HG03558 (cell line): ENCODE measurements at regions not wholly inside any gene's neighbourhood (a gene's known extent, or its start where the extent isn't known, plus 50 kb on each side); places are given as distances from the start of the nearest gene placed in this dataset.

Source experiments
- ATAC-seq: cut with Tn5 transposase; IDR thresholded peaks from one replicate; pipeline ENCODE4 v1.9.1; 2021; ENCODE audit warnings: moderate number of reproducible peaks; ENCODE audit not compliant: unreplicated experiment; ENCODE audit errors: extremely low read depth

- ATAC-seq = no peak
Measured at GRCh38 chr10:8575620-8576019, 521.1 kb downstream of the GATA3 start.

DNA sequence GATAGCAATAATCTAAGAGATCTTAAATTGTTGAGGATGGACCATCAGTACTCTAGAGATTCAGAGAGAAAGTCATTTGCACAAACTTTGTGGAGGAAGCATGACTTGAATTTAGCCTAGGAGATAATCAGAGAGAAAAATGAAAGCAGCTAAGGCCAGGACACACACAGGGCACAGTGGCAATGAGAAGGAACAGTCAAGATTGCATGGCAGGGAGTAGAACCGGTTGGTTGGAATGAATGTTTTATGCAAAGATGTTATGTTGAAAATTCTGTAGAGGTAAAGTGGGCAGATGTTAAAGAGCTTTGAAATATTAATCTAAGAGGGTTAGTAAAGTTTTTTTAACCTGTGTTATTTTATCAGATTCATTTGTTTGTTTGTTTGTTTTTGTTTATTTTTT lies 521.8 kb downstream of the GATA3 start:
- no peak for ATAC-seq

- no peak for ATAC-seq
Measured at GRCh38 chr10:8576911-8577310, 522.4 kb downstream of the GATA3 start.

- ATAC-seq = no peak
Measured at GRCh38 chr10:8577686-8578085, 523.2 kb downstream of the GATA3 start.

DNA sequence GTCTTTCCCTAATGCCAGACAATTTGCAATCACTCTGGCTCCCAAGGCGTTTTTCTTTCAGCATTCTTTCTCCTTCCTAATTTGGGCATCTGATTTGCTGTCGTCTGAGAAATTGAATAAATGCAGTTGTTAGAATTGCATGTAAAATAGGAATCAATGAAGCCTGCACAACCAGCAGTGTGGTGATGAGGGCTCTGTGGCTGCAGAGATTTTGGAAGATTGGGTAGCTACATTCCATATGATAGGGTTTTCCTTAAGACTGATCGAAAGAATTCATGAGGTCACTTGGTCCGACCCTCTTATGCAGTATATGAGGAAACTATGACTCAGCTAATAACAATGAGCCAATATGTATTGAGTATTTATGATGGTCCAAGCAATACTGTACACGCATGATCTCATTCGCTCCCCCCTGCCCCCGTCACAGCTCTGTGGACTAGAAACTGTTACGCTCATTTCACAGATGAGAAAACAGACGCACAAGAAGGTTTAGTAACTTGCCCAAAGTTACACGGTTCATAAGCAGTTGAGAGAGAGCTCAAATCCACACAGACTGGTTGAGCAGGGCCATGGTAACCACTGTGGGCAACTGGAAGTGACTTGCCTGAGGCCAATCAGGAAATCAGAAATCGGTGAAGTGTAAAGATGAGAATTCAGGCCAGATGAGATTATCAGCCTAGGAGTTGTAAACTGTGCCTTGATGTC lies 527.2 kb downstream of the GATA3 start:
- ATAC-seq = no peak

GRCh38 chr10:8583096-8583495 lies 528.6 kb downstream of the GATA3 start:
- no peak for ATAC-seq

DNA sequence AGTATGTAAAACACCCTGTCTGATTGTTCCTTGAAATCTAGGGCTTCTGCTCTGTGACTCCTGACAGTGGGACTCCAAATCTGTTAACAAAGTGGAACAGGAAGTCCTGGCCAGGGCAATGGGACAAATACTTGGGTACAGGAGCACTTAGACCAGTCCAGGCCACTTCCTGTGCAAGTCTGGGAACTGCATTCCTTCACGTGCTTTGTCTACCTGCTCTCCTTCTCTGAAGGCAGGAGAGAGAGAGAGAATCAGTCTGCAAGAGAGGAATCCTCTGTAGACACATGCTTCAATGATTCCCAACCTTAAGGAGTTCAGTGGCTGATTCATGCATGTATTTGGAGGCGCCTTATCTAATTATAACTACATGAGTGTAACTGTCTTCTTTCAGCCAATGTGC lies 530.2 kb downstream of the GATA3 start:
- no peak for ATAC-seq

DNA sequence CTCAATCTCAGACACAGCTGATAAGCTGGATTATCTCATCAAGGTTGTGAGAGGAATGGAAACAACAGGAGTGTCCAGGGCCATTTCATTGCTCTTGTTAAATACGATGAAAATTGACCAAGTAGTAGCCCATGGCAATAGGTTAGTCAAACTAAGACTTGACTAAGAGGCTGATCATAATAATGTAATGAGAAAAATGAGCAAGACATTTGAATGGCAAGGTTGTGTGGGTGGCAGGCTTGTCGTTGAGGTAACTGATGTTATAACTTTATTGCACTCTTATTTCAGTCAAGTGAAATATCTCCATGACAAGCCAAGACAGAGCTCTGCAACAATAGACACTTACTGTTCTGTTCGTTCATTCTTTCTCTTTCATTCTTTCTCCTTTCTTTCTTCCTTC lies 532.0 kb downstream of the GATA3 start:
- ATAC-seq = no peak

DNA sequence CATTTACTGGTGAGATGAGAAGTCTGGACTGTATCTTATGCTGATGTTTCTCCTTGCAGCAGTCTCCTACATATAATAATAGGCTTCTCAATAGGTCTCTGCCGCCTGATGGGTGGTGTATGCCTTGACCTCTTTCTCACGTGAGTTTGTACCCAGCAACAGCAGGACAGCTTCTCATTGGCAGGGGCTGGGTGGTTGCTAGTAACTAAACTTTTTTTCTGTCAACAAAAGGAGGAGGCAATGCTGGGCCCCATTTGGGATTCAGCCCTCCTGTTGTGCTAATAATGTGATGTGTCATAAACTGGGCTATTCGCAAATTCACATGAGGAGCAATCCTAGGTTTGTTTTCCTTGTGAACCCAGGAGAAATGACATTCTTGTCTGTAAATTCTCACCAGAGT lies 533.6 kb downstream of the GATA3 start:
- ATAC-seq = no peak

GRCh38 chr10:8590518-8590917 lies 536.0 kb downstream of the GATA3 start:
- no peak for ATAC-seq

- ATAC-seq = no peak
Measured at GRCh38 chr10:8591640-8592039, 537.2 kb downstream of the GATA3 start.

GRCh38 chr10:8594176-8594575 lies 539.7 kb downstream of the GATA3 start:
- ATAC-seq = no peak

GRCh38 chr10:8594711-8595110 lies 540.2 kb downstream of the GATA3 start:
- no peak for ATAC-seq

DNA sequence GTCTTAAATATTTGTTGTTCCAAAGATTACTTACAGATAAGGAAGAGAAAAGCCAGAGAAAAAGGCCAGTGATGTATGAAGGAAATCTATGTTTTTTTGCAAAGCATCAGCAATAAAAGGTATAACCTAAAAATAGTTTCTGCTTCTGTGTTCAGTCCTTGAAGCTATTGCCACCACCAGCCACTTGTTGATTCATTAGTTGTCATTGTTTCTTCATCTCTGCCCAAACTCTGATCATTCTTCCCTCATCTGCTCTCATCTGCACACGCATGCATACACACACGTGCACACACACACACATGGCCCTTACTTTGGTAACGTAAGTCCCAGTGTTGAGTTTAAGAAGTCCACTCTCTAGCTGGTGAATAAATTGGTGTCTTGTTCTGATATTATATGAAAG lies 540.7 kb downstream of the GATA3 start:
- ATAC-seq = no peak

DNA sequence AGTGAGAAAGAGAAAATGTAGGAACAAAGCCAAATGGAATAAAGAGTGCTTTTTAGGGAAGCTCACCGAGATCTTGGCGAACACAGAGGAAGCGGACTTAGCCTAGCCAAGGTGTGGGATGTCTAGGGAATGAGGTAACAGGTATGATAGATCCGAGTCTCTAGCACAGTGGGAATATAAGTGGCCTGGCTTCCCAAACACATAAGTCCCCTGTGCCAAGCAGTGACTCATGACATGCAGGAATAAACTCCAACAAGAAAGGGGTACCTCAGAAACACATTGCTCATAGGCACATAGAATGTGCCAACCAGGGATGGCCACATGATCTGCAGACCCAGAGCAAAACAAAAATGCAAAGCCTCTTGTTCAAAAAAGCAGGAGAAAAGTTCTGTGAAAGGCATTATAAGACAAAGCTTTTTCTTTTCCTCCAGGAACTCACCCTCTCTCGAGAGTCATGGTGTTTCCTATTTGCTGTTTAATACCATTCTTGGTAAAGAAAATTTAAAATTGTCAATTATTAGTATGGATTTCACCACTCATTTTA lies 542.5 kb downstream of the GATA3 start:
- ATAC-seq = no peak

DNA sequence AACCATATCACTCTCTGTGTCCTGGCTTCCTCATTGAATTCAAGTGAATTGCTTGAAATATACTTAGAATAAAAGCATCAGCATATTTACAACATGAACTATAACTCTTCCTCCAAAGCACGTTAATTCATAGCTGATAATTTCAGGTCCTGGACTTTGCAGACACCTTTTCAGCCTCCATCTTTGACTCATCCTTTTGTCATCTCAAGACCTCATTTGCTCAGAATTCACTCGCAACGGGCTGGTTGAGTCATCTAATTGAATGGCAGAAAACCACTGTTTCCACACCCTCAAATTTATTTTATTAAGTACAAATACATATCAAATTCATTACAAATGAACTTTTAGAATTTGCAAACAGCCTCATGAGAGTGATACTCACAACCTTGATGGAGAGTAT lies 545.7 kb downstream of the GATA3 start:
- no peak for ATAC-seq

GRCh38 chr10:8602821-8603220 lies 548.3 kb downstream of the GATA3 start:
- ATAC-seq = no peak

GRCh38 chr10:8614054-8614565 lies 559.6 kb downstream of the GATA3 start:
- ATAC-seq = no peak

GRCh38 chr10:8615118-8615517 lies 560.6 kb downstream of the GATA3 start:
- no peak for ATAC-seq

GRCh38 chr10:8616166-8616565 lies 561.7 kb downstream of the GATA3 start:
- no peak for ATAC-seq

GRCh38 chr10:8617792-8618191 lies 563.3 kb downstream of the GATA3 start:
- no peak for ATAC-seq

GRCh38 chr10:8618834-8619233 lies 564.3 kb downstream of the GATA3 start:
- ATAC-seq = no peak
